AG04449 (cell line): ENCODE measurements at regions not wholly inside any gene's neighbourhood (a gene's known extent, or its start where the extent isn't known, plus 50 kb on each side); places are given as distances from the start of the nearest gene placed in this dataset.

Experiments used
- CTCF ChIA-PET: fragments of 350-600 bp; formaldehyde crosslinking; extraction: SDS; loops from one replicate; lab custom pipeline; 2021; ENCODE audit warnings: antibody characterized with exemption; lab: Yijun Ruan, JAX
- POLR2A ChIA-PET: fragments of 400-600, 350-600 bp; formaldehyde crosslinking; extraction: SDS; loops from one replicate; lab custom pipeline; 2020; ENCODE audit warnings: antibody characterized with exemption, inconsistent platforms; lab: Yijun Ruan, JAX
- DNase-seq: peaks from one replicate; pipeline ENCODE4 v3.0.0-alpha.2; 2010; ENCODE audit warnings: low read depth, low spot score
- H3K4me3 ChIP-seq: 2 replicates; pipeline ENCODE4 v1.5.1; 2011; ENCODE audit warnings: low read depth, mild to moderate bottlenecking, control low read depth, low read length
- TF ChIP-seq, protein P1 (sequence below): IDR thresholded peaks from one replicate; pipeline ENCODE4 v1.5.1; 2011; ENCODE audit warnings: mild to moderate bottlenecking, moderate library complexity, low read length, control low read depth, inconsistent platforms; ENCODE audit not compliant: insufficient read depth; ENCODE audit errors: missing control alignments

GRCh38 chr11:127383026-127383425 is 382.5 kb upstream of the KIRREL3 start:
- ChIA-PET CTCF (no interaction called here), POLR2A (no interaction called here)
- no peak overlapping the region for H3K4me3 ChIP-seq
- TF ChIP-seq, protein P1, sequence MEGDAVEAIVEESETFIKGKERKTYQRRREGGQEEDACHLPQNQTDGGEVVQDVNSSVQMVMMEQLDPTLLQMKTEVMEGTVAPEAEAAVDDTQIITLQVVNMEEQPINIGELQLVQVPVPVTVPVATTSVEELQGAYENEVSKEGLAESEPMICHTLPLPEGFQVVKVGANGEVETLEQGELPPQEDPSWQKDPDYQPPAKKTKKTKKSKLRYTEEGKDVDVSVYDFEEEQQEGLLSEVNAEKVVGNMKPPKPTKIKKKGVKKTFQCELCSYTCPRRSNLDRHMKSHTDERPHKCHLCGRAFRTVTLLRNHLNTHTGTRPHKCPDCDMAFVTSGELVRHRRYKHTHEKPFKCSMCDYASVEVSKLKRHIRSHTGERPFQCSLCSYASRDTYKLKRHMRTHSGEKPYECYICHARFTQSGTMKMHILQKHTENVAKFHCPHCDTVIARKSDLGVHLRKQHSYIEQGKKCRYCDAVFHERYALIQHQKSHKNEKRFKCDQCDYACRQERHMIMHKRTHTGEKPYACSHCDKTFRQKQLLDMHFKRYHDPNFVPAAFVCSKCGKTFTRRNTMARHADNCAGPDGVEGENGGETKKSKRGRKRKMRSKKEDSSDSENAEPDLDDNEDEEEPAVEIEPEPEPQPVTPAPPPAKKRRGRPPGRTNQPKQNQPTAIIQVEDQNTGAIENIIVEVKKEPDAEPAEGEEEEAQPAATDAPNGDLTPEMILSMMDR = no peak
- no peak for DNase-seq

GRCh38 chr11:127381247-127381646 is 380.7 kb upstream of the KIRREL3 start:
- H3K4me3 ChIP-seq = no peak overlapping the region
- CTCF ChIA-PET = no interaction called here
- POLR2A ChIA-PET = no interaction called here
- TF ChIP-seq, protein P1 = no peak
- DNase-seq = no peak

- ChIA-PET POLR2A (no interaction called here), CTCF (no interaction called here)
- TF ChIP-seq, protein P1 = no peak
- DNase-seq = no peak
- H3K4me3 ChIP-seq = no peak overlapping the region
Measured at GRCh38 chr11:127379686-127380085, 379.1 kb upstream of the KIRREL3 start.

DNA sequence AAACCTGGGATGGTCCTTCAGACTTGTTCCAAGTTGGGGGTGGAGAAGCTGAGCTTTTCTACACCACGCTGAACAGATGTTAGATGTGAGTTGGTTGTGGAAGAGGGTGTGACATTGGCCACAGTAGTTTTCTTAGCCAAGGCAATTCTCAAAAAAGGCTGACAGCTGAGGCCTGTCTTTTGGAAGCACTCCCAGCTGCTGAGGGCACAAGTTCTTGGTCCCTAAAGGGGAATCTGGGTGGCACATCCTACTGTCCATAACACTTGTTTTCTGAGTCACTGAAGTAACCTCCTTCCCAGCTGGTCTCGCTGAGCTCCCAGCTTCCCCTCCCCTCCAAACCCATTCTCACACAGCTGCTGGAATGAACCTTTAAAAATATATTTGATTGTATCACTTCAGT is 375.7 kb upstream of the KIRREL3 start:
- CTCF ChIA-PET = no interaction called here
- POLR2A ChIA-PET = no interaction called here
- TF ChIP-seq, protein P1 = no peak
- no peak for DNase-seq
- H3K4me3 ChIP-seq = no peak overlapping the region

GRCh38 chr11:127369356-127369755 is 368.8 kb upstream of the KIRREL3 start:
- no peak overlapping the region for H3K4me3 ChIP-seq
- CTCF ChIA-PET = no interaction called here
- no peak for DNase-seq
- TF ChIP-seq, protein P1 = no peak
- POLR2A ChIA-PET = no interaction called here

DNA sequence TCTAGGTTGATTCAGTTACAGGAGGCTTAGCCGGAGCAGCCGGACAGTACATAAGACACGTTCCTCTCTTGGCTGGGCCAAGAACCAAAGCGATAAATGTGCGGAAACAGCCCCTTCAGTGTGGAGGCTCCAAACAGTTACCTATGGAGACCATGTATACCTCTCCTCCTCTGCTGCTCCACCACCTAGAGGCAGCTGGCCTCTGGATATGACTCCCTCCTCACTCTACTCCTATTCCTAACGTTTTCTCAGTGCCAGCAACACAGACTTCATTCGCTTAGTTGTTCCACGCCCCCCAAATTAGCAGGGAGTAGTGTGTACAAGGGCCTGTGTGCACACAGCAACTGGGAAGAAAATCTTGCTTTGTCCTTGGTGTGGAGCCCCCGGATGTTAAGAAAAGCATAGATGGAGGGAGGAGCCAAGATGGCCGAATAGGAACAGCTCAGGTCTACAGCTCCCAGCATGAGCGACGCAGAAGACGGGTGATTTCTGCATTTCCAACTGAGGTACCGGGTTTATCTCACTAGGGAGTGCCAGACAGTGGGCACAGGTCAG is 362.3 kb upstream of the KIRREL3 start:
- DNase-seq = no peak
- ChIA-PET CTCF (interaction anchor here (1.0 kb wide), 1 partner anchor 17 kb away, joined by 5 read pairs; no protein-coding TSS in a partner anchor), POLR2A (no interaction called here)
- no peak overlapping the region for H3K4me3 ChIP-seq
- TF ChIP-seq, protein P1 = no peak
